ENCODE measurements at regions not wholly inside any gene's neighbourhood (a gene's known extent, or its start where the extent isn't known, plus 50 kb on each side); places are given as distances from the start of the nearest gene placed in this dataset.
A peak's percentile ranks its signal among the peaks of the same experiment; 100 is the strongest.

DNA sequence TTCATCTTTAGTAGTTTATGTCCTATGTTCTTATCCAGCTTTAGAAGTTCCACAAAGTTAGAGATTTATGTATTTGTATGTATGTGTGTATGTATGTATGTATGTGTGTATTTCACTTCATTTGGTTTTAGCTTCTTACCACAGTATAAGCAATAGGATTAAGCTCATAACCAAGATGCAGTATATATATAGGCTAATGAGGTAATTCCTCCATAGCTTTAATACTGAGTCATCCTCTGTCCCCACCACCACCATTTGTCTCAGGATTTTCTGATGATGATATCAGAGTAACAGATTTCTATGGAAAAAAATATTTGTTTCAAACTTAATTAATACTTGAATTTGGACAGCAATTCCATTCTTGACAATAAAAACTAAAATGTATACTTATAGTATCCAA is 159.2 kb downstream of the SOX11 start:
- peaks cover 6% of the 10 kb centered on the region for H3K27me3 Mint-ChIP-seq
- no peak overlapping the region for H3K4me3 Mint-ChIP-seq
- H3K4me1 Mint-ChIP-seq (ENCODE audit: unreplicated experiment), result peaks cover 9% of the 10 kb centered on the region
- peak overlapping the region; percentile 1 for H3K27ac Mint-ChIP-seq
- TF ChIP-seq, protein P1, sequence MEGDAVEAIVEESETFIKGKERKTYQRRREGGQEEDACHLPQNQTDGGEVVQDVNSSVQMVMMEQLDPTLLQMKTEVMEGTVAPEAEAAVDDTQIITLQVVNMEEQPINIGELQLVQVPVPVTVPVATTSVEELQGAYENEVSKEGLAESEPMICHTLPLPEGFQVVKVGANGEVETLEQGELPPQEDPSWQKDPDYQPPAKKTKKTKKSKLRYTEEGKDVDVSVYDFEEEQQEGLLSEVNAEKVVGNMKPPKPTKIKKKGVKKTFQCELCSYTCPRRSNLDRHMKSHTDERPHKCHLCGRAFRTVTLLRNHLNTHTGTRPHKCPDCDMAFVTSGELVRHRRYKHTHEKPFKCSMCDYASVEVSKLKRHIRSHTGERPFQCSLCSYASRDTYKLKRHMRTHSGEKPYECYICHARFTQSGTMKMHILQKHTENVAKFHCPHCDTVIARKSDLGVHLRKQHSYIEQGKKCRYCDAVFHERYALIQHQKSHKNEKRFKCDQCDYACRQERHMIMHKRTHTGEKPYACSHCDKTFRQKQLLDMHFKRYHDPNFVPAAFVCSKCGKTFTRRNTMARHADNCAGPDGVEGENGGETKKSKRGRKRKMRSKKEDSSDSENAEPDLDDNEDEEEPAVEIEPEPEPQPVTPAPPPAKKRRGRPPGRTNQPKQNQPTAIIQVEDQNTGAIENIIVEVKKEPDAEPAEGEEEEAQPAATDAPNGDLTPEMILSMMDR (conservative IDR thresholded peaks at IDR 0.05), result no peak
- H3K9me3 Mint-ChIP-seq, result no peaks in the 10 kb centered on the region
- DNase-seq (ENCODE audit: extremely low spot score, unreplicated experiment), result no peak
- no peaks in the 10 kb centered on the region for H3K36me3 Mint-ChIP-seq

- Mint-ChIP-seq H3K36me3 (no peaks in the 10 kb centered on the region), H3K27ac (no peak overlapping the region), H3K4me3 (no peak overlapping the region), H3K27me3 (peaks cover 4% of the 10 kb centered on the region), H3K9me3 (no peaks in the 10 kb centered on the region), H3K4me1 (ENCODE audit: unreplicated experiment) (no peaks in the 10 kb centered on the region)
- TF ChIP-seq, protein P1 (conservative IDR thresholded peaks at IDR 0.05), result no peak
- DNase-seq (ENCODE audit: extremely low spot score, unreplicated experiment), result no peak
Observed at GRCh38 chr2:5854797-5855196, 162.6 kb downstream of the SOX11 start.

GRCh38 chr2:5867056-5867455 is 174.9 kb downstream of the SOX11 start:
- Mint-ChIP-seq H3K4me3 (no peak overlapping the region), H3K27ac (no peak overlapping the region), H3K9me3 (no peaks in the 10 kb centered on the region), H3K27me3 (peaks cover 3% of the 10 kb centered on the region), H3K36me3 (no peaks in the 10 kb centered on the region), H3K4me1 (ENCODE audit: unreplicated experiment) (peaks cover 8% of the 10 kb centered on the region)
- TF ChIP-seq, protein P1 (conservative IDR thresholded peaks at IDR 0.05), result no peak
- no peak for DNase-seq (ENCODE audit: extremely low spot score, unreplicated experiment)

DNA sequence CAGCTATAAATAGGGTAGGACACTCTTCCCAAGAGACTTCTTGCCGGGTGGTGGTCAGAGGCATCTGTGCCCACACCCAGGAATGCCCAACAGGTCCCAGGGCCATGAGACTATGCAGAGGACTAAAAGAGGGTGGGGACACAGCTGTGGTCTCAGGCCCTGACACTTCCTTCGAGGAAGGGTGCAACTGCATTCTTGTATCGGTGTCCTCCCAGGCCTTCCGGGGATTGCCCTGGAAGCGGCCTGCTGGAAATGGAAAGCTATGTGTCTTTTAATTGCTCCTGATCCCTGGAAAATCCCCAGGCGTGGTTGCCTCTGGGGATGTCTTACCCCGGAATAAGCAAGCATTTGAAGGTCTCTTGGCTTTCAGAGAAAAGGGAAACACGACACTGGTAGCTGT is 176.7 kb downstream of the SOX11 start:
- peaks cover 8% of the 10 kb centered on the region for H3K4me1 Mint-ChIP-seq (ENCODE audit: unreplicated experiment)
- H3K36me3 Mint-ChIP-seq, result no peaks in the 10 kb centered on the region
- no peak overlapping the region for H3K27ac Mint-ChIP-seq
- peaks cover 10% of the 10 kb centered on the region for H3K9me3 Mint-ChIP-seq
- no peak overlapping the region for H3K4me3 Mint-ChIP-seq
- no peak for DNase-seq (ENCODE audit: extremely low spot score, unreplicated experiment)
- TF ChIP-seq, protein P1 (conservative IDR thresholded peaks at IDR 0.05), result no peak
- H3K27me3 Mint-ChIP-seq, result peaks cover 3% of the 10 kb centered on the region

DNA sequence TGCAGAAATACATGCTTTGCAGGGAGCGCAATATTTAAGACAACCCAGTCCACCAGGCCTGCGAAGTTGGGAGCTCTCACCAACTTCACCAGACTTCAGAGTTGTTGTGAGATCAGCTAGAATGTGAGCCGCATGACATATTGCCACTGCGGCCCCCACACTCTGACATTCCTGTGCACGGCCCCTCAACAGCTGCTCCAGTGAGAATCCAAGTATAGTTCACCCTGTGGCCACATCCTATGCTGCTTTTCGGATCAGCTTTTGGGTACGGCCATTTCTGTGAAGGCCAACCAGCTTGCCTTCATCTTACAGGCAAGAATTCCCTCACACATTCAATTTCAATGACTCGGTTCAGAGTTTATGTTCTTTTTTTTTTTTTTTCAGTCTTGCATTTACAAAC is 177.8 kb downstream of the SOX11 start:
- DNase-seq (ENCODE audit: extremely low spot score, unreplicated experiment), result no peak
- TF ChIP-seq, protein P1 (conservative IDR thresholded peaks at IDR 0.05), result no peak
- Mint-ChIP-seq H3K27me3 (peaks cover 3% of the 10 kb centered on the region), H3K36me3 (no peaks in the 10 kb centered on the region), H3K4me3 (no peak overlapping the region), H3K4me1 (ENCODE audit: unreplicated experiment) (peaks cover 8% of the 10 kb centered on the region), H3K27ac (no peak overlapping the region), H3K9me3 (peaks cover 11% of the 10 kb centered on the region)

GRCh38 chr2:5877360-5877759 is 185.2 kb downstream of the SOX11 start:
- Mint-ChIP-seq H3K36me3 (no peaks in the 10 kb centered on the region), H3K9me3 (peaks cover 11% of the 10 kb centered on the region)
- DNase-seq (ENCODE audit: extremely low spot score, unreplicated experiment), result no peak

More at GRCh38 chr2:5877360-5877759, 185.2 kb downstream of the SOX11 start:
- H3K27me3 Mint-ChIP-seq, result no peaks in the 10 kb centered on the region
- TF ChIP-seq, protein P1 (conservative IDR thresholded peaks at IDR 0.05), result no peak
- no peak overlapping the region for H3K27ac Mint-ChIP-seq
- H3K4me3 Mint-ChIP-seq, result no peak overlapping the region
- H3K4me1 Mint-ChIP-seq (ENCODE audit: unreplicated experiment), result no peaks in the 10 kb centered on the region

Measured in type B pancreatic cell (in vitro differentiated cells).